GM20000 (cell line): ENCODE measurements at regions not wholly inside any gene's neighbourhood (a gene's known extent, or its start where the extent isn't known, plus 50 kb on each side); places are given as distances from the start of the nearest gene placed in this dataset.

Source experiments
- DNase-seq: peaks from one replicate; pipeline ENCODE4 v3.0.0; 2012; ENCODE audit warnings: low spot score
- CTCF ChIP-seq: IDR thresholded peaks from 2 replicates; pipeline ENCODE4 v1.5.1; 2012; ENCODE audit warnings: mild to moderate bottlenecking, control low read depth; ENCODE audit errors: extremely low read depth, missing control alignments

GRCh38 chr7:112908086-112908485 is 117.9 kb upstream of the TMEM168 start:
- no peak for TF ChIP-seq CTCF
- no peak for DNase-seq

DNA sequence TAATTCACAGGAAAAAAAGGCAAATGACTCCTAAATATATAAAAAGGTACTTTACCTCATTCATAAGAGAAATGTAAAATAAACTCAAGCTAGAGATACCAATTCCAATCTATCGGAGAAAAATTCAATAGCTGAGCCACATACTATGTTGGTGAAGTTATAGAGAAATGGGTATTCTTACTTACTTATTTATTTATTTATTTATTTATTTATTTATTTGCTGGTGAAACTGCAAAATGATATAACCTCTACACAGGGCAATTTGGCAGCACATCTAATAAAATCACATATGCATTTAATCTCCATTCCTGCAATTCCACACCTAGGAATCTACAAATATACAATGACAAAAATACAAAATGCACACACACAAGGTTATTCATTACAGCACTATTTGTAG is 117.5 kb upstream of the TMEM168 start:
- no peak for TF ChIP-seq CTCF
- no peak for DNase-seq

- DNase-seq: no peak
- TF ChIP-seq CTCF: no peak
Observed at GRCh38 chr7:112905950-112906349, 115.8 kb upstream of the TMEM168 start.

DNA sequence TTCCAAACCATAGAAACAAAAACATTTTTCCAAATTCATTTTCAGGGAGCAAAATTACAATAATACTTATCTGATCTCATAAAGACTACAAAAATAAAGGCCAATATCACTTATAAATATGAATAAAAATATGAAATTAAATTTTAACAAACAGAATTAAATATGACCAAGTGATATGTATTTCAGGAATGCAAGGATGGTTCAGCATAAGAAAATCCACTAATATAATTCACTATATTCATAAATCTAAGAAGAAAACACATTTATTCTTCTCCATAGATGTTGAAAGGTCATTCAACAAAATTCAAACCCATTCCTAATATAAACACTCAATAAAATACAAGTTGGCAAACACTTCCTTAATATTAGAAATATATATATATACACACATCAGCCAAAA is 115.2 kb upstream of the TMEM168 start:
- no peak for DNase-seq
- no peak for TF ChIP-seq CTCF

DNA sequence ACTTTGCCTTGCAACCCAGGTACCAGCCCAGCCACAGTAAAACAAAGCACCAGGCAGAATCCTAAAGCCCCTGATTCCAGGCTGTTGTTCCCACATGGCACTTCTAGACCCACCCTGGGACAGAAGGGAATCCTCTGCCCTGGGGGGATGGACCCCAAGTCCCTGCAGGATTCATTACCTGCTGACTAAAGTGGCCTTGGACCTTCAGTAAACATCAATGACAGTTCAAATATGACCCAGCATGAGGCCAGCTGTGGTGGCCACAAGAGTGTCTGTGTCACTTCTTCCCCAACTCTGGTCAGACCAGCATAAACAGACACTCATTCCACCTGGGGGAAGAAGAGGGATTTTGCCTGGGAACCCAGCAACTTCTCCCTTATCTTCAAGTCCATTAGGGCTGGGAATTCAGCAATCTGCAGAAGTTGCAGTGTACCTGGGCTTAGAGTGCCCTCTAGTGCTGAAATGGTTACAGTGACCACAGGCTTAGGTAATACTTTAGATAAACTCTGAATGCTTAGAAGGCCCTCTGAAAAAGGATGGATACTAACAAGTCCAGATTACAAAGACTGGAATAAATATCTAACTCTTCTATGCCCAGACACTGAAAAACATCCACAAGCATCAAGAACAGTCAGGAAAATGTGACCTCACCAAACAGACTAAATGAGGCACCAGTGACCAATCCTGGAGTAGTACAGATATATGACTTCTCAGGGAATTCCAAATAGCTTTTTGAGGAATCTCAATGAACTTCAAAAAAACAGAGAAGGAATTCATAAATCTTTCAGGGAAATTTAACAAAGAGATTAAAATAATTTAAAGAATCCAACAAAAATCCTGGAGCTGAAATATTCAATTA is 108.5 kb upstream of the TMEM168 start:
- DNase-seq: peak; percentile 32
- TF ChIP-seq CTCF: peak; percentile 50

- no peak for DNase-seq
- TF ChIP-seq CTCF: no peak
Observed at GRCh38 chr7:112897839-112898431, 107.7 kb upstream of the TMEM168 start.

- no peak for TF ChIP-seq CTCF
- DNase-seq: no peak
Observed at GRCh38 chr7:112896026-112896601, 105.9 kb upstream of the TMEM168 start.
